ENCODE measurements at regions not wholly inside any gene's neighbourhood (a gene's known extent, or its start where the extent isn't known, plus 50 kb on each side); places are given as distances from the start of the nearest gene placed in this dataset.

DNA sequence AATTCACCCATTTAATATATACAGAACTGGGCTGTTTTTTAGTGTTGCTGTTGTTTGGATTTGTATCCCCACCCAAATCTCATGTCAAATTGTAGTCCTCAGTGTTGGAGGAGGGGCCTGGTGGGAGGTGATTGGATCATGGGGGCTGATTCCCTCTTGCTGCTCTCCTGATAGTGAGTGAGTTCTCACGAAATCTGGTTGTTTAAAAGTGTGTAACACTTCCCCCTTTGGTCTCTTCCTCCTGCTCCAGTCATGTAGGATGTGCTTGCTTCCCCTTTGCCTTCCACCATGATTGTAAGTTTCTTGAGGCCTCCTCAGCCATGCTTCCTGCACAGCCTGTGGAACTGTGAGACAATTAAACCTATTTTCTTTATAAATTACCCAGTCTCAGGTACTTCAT is 141.6 kb upstream of the AADAT start:
- no peak overlapping the region for H2AFZ ChIP-seq (ENCODE audit: low read length)
- no peaks in the 10 kb centered on the region for H3K36me3 ChIP-seq (ENCODE audit: insufficient read depth, low read length)
- no peak for DNase-seq (ENCODE audit: insufficient read length, low spot score, missing footprints)
- no peak overlapping the region for H3K4me2 ChIP-seq (ENCODE audit: insufficient read depth, low read length)
- H3K27ac ChIP-seq (ENCODE audit: low read depth, low read length), result no peak overlapping the region
- no peaks in the 10 kb centered on the region for H3K27me3 ChIP-seq (ENCODE audit: insufficient read depth, low read length)
- H3K79me2 ChIP-seq (ENCODE audit: insufficient read depth, low read length), result no peaks in the 10 kb centered on the region
- TF ChIP-seq, protein P1, sequence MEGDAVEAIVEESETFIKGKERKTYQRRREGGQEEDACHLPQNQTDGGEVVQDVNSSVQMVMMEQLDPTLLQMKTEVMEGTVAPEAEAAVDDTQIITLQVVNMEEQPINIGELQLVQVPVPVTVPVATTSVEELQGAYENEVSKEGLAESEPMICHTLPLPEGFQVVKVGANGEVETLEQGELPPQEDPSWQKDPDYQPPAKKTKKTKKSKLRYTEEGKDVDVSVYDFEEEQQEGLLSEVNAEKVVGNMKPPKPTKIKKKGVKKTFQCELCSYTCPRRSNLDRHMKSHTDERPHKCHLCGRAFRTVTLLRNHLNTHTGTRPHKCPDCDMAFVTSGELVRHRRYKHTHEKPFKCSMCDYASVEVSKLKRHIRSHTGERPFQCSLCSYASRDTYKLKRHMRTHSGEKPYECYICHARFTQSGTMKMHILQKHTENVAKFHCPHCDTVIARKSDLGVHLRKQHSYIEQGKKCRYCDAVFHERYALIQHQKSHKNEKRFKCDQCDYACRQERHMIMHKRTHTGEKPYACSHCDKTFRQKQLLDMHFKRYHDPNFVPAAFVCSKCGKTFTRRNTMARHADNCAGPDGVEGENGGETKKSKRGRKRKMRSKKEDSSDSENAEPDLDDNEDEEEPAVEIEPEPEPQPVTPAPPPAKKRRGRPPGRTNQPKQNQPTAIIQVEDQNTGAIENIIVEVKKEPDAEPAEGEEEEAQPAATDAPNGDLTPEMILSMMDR (IDR thresholded peaks at IDR 0.05; ENCODE audit: extremely low read depth, low read depth, low read length), result no peak
- no peaks in the 10 kb centered on the region for H3K4me1 ChIP-seq (ENCODE audit: insufficient read depth, low read length)
- no peak overlapping the region for H3K4me3 ChIP-seq (ENCODE audit: insufficient read depth, low read length)
- no peaks in the 10 kb centered on the region for H4K20me1 ChIP-seq (ENCODE audit: insufficient read depth, low read length)
- no peaks in the 10 kb centered on the region for H3K9me3 ChIP-seq (ENCODE audit: low read depth, low read length)

DNA sequence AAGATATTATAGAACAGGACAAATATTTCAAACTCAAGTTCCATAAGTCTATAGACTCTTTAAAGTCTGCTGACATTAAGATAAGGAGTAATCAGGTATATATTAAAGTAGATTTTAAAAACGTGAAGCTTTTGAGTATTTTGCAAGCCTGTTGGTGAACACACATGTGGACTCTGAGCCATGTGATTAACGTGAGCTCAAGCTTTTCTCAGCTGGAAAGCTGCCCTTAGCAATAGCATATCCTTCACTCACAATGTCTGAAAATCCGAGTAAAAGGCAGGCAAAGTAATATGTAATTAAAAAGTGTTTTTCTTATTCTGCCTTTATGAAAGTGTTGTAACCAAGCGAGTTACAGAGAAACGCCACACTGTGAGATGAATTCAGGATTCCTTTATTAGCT is 140.5 kb upstream of the AADAT start:
- no peaks in the 10 kb centered on the region for H4K20me1 ChIP-seq (ENCODE audit: insufficient read depth, low read length)
- H3K27me3 ChIP-seq (ENCODE audit: insufficient read depth, low read length), result no peaks in the 10 kb centered on the region
- H3K4me1 ChIP-seq (ENCODE audit: insufficient read depth, low read length), result no peaks in the 10 kb centered on the region
- no peak overlapping the region for H2AFZ ChIP-seq (ENCODE audit: low read length)
- no peaks in the 10 kb centered on the region for H3K36me3 ChIP-seq (ENCODE audit: insufficient read depth, low read length)
- H3K4me3 ChIP-seq (ENCODE audit: insufficient read depth, low read length), result no peak overlapping the region
- no peak for DNase-seq (ENCODE audit: insufficient read length, low spot score, missing footprints)
- TF ChIP-seq, protein P1 (IDR thresholded peaks at IDR 0.05; ENCODE audit: extremely low read depth, low read depth, low read length), result no peak
- H3K4me2 ChIP-seq (ENCODE audit: insufficient read depth, low read length), result no peak overlapping the region
- H3K9me3 ChIP-seq (ENCODE audit: low read depth, low read length), result no peaks in the 10 kb centered on the region
- no peak overlapping the region for H3K27ac ChIP-seq (ENCODE audit: low read depth, low read length)
- no peaks in the 10 kb centered on the region for H3K79me2 ChIP-seq (ENCODE audit: insufficient read depth, low read length)

DNA sequence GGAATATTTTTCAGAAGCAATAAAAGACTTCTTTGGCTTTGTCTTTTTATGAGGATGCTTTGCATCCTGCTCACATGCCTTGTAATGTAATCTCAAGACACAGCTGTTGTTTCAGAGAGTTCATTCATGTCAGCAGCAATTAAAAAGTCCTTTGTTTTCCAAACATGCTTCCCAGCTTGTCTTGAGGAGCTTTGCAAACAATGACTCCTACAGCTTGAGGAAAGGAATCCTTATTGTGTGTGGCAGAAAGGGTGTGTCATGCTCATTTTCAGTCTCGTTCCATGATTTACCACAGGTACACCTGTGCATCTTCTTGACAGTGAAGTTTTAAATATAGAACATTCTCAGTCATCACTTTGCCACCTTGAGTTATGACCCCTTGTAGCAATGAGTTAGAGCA is 139.2 kb upstream of the AADAT start:
- H4K20me1 ChIP-seq (ENCODE audit: insufficient read depth, low read length), result no peaks in the 10 kb centered on the region
- no peaks in the 10 kb centered on the region for H3K27me3 ChIP-seq (ENCODE audit: insufficient read depth, low read length)
- no peaks in the 10 kb centered on the region for H3K36me3 ChIP-seq (ENCODE audit: insufficient read depth, low read length)
- TF ChIP-seq, protein P1 (IDR thresholded peaks at IDR 0.05; ENCODE audit: extremely low read depth, low read depth, low read length), result no peak
- DNase-seq (ENCODE audit: insufficient read length, low spot score, missing footprints), result no peak
- no peak overlapping the region for H3K4me2 ChIP-seq (ENCODE audit: insufficient read depth, low read length)
- no peak overlapping the region for H3K27ac ChIP-seq (ENCODE audit: low read depth, low read length)
- H3K4me3 ChIP-seq (ENCODE audit: insufficient read depth, low read length), result no peak overlapping the region
- no peaks in the 10 kb centered on the region for H3K4me1 ChIP-seq (ENCODE audit: insufficient read depth, low read length)
- no peaks in the 10 kb centered on the region for H3K9me3 ChIP-seq (ENCODE audit: low read depth, low read length)
- no peak overlapping the region for H2AFZ ChIP-seq (ENCODE audit: low read length)
- H3K79me2 ChIP-seq (ENCODE audit: insufficient read depth, low read length), result no peaks in the 10 kb centered on the region

DNA sequence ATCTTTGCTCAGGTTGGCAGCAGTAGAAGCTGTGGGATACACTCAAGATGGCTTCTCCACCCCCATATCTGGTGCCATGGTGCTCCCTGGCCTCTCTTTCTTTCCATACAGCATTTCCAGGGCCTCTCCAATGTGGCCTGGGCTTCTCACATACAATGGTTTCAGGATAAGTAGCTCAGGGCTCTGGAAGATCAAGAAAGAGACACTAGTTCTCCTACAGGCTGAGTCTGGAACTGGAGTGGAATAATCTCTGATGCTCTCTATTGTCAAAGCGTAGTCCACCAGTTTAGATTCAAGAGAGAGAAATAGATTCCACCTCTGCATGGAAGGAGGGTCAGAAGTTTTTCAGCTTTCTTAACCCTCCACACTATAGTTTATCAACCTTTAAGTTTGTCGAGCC is 138.2 kb upstream of the AADAT start:
- H3K27me3 ChIP-seq (ENCODE audit: insufficient read depth, low read length), result no peaks in the 10 kb centered on the region
- H3K79me2 ChIP-seq (ENCODE audit: insufficient read depth, low read length), result no peaks in the 10 kb centered on the region
- DNase-seq (ENCODE audit: insufficient read length, low spot score, missing footprints), result no peak
- no peaks in the 10 kb centered on the region for H3K36me3 ChIP-seq (ENCODE audit: insufficient read depth, low read length)
- no peak overlapping the region for H3K27ac ChIP-seq (ENCODE audit: low read depth, low read length)
- H3K4me3 ChIP-seq (ENCODE audit: insufficient read depth, low read length), result no peak overlapping the region
- no peak overlapping the region for H3K4me2 ChIP-seq (ENCODE audit: insufficient read depth, low read length)
- no peak overlapping the region for H2AFZ ChIP-seq (ENCODE audit: low read length)
- no peaks in the 10 kb centered on the region for H3K4me1 ChIP-seq (ENCODE audit: insufficient read depth, low read length)
- TF ChIP-seq, protein P1 (IDR thresholded peaks at IDR 0.05; ENCODE audit: extremely low read depth, low read depth, low read length), result no peak
- H4K20me1 ChIP-seq (ENCODE audit: insufficient read depth, low read length), result no peaks in the 10 kb centered on the region
- H3K9me3 ChIP-seq (ENCODE audit: low read depth, low read length), result no peaks in the 10 kb centered on the region

Measured in osteoblast (primary cell).